ENCODE measurements at regions not wholly inside any gene's neighbourhood (a gene's known extent, or its start where the extent isn't known, plus 50 kb on each side); places are given as distances from the start of the nearest gene placed in this dataset.

DNA sequence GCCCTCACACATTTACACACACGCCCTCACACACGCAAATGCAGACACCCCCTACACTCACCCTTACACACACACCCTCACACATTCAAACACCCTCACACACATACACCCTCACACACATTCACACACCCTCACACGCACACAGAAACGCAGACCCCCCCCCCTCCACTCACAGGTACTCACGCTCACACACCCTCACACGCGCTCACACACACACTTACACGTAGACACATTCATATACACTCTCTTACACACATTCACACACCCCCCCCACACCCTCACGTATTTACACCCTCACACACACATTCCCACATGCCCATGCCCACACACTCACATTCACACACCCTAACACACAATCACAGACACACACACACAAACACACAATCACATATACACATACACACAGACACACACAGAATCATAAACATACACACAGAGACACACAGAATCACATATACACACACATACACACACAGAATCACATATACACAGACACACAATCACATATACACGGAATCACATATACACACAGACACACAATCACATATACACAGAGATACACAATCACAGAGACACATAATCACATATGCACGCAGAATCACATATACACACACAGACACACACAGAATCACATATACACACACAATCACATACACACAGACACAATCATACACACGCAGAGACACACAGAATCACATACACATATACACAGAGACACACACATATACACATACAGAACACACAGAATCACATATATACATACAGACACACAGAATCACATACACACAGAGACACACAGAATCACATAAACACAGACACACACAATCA, 250.1 kb upstream of the RPL38 start:
- no peak for DNase-seq (ENCODE audit: low read depth)

DNA sequence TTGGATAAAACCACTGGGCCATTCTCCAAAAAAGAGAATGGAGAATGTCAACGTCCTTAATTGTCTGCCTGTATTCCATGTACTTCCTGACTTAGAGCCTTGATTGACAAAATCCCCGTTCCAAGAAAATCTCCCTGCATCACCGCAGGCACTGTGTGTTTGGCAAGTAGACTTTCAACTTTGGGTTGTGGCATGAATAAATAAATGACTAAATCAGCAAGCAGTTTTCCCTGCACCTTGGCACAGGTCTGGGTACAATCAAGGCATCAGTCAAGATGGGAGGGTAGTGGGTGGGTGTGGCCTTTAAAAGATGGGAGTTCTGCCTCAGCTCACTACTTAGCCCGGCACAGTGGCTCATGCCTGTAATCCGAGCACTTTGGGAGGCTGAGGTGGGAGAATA, 248.5 kb upstream of the RPL38 start:
- DNase-seq (ENCODE audit: low read depth) = no peak

DNA sequence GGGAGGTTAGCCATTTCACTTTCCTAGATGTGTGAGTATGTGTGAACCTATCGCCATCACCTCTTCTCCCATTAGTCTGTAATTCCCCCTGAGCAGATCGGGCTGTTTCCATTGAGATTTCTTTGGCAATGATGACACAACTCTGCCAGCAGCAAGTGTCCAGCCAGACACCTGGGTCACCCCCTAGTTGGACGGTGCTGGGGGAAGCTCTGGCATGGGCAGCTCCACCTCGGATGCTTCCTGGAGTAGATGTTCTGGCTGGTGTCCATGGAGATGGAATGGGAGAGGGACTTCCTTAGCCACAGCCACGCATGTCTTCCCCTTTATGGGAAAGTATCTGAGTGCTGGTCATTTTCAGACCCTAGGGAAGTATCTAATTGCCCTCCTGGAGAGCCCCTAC, 247.9 kb upstream of the RPL38 start:
- no peak for DNase-seq (ENCODE audit: low read depth)

GRCh38 chr17:73956169-73956568, 247.3 kb upstream of the RPL38 start:
- DNase-seq (ENCODE audit: low read depth) = no peak

DNA sequence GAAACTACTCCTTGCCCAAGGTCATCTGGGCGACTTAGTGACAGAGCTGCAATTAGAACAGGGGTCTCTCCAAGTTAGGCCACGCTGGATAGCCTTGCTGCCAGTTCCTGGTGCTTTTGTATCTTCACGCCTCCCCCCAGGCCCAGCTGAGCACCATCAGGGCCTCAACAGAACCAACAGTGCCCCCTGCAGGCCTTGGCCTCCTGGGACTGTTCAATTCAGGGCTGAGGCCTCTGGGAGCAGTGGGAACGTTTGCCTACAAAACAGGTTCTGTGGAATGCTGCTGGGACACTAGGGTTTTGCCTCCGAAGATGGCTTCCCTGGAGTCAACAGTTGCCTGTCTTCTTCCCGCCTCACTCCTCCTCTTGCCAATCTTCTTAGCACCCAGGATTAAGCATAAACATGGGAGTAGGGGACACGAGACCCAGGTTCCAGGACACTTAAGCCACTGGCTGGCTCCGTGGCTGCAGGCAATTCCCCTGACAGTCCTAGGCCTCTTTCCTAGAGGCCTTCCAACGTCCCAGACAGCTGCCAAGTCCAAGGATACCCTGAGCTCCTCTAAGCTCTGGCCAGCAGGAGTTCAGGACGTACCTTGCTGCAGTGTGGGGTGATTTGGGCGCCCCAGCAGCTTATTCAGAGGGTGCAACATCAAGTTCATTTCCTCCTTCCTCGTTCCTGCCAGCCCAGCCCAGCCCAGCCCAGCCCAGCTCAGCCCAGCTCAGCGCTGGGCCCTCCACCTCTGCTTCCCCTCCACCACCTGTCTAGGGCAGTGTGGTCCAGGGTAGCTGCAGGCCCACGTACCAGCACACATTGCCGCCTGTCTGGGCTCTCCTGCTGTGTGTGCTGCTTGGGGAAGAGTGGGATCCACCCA, 246.6 kb upstream of the RPL38 start:
- DNase-seq (ENCODE audit: low read depth) = no peak

GRCh38 chr17:73957564-73957963, 245.9 kb upstream of the RPL38 start:
- DNase-seq (ENCODE audit: low read depth) = no peak

- no peak for DNase-seq (ENCODE audit: low read depth)
These were observed 245.0 kb upstream of the RPL38 start for GRCh38 chr17:73958453-73958852.

GRCh38 chr17:73960469-73960868, 243.0 kb upstream of the RPL38 start:
- no peak for DNase-seq (ENCODE audit: low read depth)

GRCh38 chr17:73962308-73962707, 241.2 kb upstream of the RPL38 start:
- DNase-seq (ENCODE audit: low read depth) = no peak

GRCh38 chr17:73968680-73969079, 234.8 kb upstream of the RPL38 start:
- DNase-seq (ENCODE audit: low read depth) = no peak

DNA sequence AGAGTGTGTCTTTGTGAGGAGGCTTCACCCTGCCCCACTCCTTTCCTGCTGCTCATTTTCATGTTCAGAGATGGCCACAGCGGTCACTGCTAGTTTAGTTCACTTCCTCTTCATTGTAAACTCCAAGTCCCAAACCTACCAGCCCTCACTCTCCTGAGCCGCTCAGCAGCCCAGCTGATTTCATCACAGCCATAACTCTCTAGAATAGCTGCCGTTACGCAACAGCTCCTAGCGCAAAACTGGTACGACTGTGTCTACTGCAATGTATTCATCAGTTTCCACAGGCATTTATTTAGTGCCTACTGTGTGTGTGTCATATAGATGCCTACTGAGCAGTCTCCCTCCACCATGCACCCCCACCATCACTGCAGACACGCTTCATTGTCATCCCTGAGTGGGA, 233.5 kb upstream of the RPL38 start:
- no peak for DNase-seq (ENCODE audit: low read depth)

GRCh38 chr17:73971127-73971526, 232.4 kb upstream of the RPL38 start:
- DNase-seq (ENCODE audit: low read depth) = no peak

GRCh38 chr17:73972056-73972455, 231.4 kb upstream of the RPL38 start:
- no peak for DNase-seq (ENCODE audit: low read depth)

DNA sequence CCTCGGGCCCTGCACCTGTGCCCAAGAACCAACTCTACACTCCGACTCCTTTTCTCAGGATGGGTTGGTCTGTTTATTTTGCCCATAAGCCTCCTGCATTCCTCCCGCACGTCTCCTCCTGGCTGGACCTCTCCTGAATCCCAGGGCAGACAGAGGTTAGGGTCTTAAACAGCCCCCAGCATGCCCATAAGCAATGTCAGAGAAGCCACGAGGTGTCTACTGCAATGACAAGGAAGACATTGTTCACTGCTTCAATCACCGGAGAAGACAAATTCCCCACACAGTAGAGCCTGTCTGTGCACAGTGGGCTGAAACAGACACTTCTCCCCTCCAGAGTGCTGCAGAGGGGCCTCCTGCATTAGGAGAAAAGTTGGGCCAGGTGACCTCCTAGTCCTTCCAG, 230.6 kb upstream of the RPL38 start:
- no peak for DNase-seq (ENCODE audit: low read depth)

- DNase-seq (ENCODE audit: low read depth) = no peak
These were observed 229.7 kb upstream of the RPL38 start for GRCh38 chr17:73973586-73974409.

- no peak for DNase-seq (ENCODE audit: low read depth)
These were observed 228.9 kb upstream of the RPL38 start for GRCh38 chr17:73974536-73974935.

DNA sequence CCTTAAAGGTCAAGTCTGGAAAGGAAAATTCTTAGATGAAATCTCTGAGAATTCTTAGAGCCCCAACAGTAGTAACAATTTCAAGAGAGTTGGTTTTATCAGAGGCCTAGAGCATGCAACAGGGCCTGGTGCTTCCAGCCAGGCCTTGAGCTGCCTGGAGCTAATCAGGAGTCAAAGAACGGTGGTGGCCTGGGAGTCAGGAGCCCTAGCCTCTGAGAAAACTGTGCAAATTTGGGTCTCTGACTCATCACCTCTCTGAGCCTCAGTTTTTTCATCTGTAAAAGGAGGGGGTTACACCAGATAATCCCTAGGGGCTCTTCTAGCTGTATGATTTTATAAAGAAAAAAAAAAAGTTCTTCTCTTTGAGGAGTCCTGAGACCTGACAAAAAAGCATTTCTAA, 227.3 kb upstream of the RPL38 start:
- no peak for DNase-seq (ENCODE audit: low read depth)

- DNase-seq (ENCODE audit: low read depth) = no peak
These were observed 226.6 kb upstream of the RPL38 start for GRCh38 chr17:73976676-73977521.

- no peak for DNase-seq (ENCODE audit: low read depth)
These were observed 223.0 kb upstream of the RPL38 start for GRCh38 chr17:73980517-73980916.

DNA sequence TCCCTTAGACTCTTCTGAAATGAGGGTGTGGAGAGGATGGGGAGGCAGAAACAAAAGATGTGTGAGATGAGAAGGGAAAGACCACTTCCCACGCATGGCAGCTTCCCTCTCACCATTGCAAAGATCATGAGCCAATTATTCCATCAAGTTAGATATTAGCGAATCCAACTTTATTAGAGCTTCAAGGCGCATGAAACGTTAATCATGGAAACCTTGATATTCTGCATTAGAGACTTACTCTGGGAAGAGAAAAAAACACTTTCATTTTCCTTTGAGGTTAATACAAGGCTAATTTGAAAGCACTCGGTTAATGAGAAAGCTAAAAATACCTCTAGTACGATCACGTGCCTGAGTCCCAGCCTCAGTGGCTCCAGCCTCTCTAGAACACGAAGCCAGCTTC, 220.6 kb upstream of the RPL38 start:
- DNase-seq (ENCODE audit: low read depth) = no peak

DNA sequence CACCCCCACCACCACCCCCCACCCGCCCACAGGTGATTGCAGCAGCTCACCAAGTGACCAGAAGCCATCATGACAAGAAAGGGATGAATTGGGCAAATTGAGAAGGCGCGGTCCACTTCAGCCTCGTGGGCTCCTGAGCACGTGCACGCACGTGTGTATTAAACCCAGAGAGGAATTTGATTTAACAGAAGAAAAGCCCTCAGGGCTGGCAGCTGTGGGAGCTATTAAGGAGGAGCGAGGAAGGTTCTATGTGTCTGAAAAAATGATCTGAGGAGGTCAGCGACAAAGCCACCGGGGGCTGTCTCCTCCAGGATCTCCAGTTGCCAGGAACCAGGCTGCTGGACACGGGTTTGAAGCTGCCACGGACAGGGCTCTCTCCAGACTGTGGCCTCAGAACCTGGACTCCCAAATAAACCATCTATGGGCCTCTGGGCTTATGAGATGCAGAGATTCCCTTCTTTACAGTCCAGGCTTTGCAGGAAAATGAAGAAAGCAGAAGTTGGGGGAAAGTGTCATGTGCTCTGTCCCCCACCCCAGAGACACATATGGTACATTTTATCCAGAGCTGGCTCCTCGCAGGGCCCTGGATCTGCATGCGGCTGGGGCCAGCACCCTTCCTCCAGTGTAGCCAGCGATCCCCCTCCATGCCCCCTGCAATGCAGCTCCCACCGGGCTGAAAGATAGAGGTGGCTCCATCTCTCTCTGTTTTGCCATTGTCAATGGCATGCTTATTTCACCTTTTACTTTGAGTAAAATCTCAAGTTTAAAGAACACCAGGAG, 219.7 kb upstream of the RPL38 start:
- no peak for DNase-seq (ENCODE audit: low read depth)

Measured in non-pigmented ciliary epithelial cell (primary cell).